WERI-Rb-1 (cell line): ENCODE measurements at regions not wholly inside any gene's neighbourhood (a gene's known extent, or its start where the extent isn't known, plus 50 kb on each side); places are given as distances from the start of the nearest gene placed in this dataset.

Experiments
- DNase-seq: peaks from one replicate; pipeline ENCODE4 v3.0.0-alpha.2; 2020
- H3K27ac ChIP-seq: fragments of 250-450 bp; sonication (Bioruptor Pico); 2 replicates; pipeline ENCODE4 v1.5.1; 2020; ENCODE audit warnings: mild to moderate bottlenecking, moderate library complexity
- H3K27me3 ChIP-seq: fragments of 250-450 bp; sonication (Bioruptor Pico); 2 replicates; pipeline ENCODE4 v1.5.1; 2021; ENCODE audit warnings: mild to moderate bottlenecking, low read depth, moderate library complexity; ENCODE audit not compliant: insufficient read depth, severe bottlenecking
- H3K36me3 ChIP-seq: fragments of 250-450 bp; sonication (Bioruptor Pico); 2 replicates; pipeline ENCODE4 v1.5.1; 2020; ENCODE audit warnings: mild to moderate bottlenecking, moderate library complexity
- H3K4me3 ChIP-seq: 2 replicates; pipeline ENCODE4 v1.5.1; 2011; ENCODE audit warnings: low read depth, mild to moderate bottlenecking, control low read depth, low read length
- H3K9me3 ChIP-seq: fragments of 250-450 bp; sonication (Bioruptor Pico); 2 replicates; pipeline ENCODE4 v1.5.1; 2021; ENCODE audit warnings: mild to moderate bottlenecking, moderate library complexity; ENCODE audit not compliant: severe bottlenecking
- CTCF ChIP-seq: IDR thresholded peaks from 2 replicates; pipeline ENCODE4 v1.5.1; 2011; ENCODE audit warnings: low read depth, mild to moderate bottlenecking, control low read depth, inconsistent platforms, low read length

- no peak for DNase-seq
- H3K27me3 ChIP-seq = no peaks in the 10 kb centered on the region
- no peaks in the 10 kb centered on the region for H3K9me3 ChIP-seq
- no peaks in the 10 kb centered on the region for H3K36me3 ChIP-seq
- TF ChIP-seq CTCF = no peak
- no peak overlapping the region for H3K4me3 ChIP-seq
- no peak overlapping the region for H3K27ac ChIP-seq
Observed at GRCh38 chr7:16991551-16991950, 109.8 kb upstream of the AGR3 start.

- Histone ChIP-seq H3K4me3 (no peak overlapping the region), H3K27ac (no peak overlapping the region), H3K9me3 (no peaks in the 10 kb centered on the region), H3K27me3 (no peaks in the 10 kb centered on the region), H3K36me3 (no peaks in the 10 kb centered on the region)
- no peak for DNase-seq
- no peak for TF ChIP-seq CTCF
Observed at GRCh38 chr7:16993543-16993942, 111.8 kb upstream of the AGR3 start.

GRCh38 chr7:16998481-16999051 lies 116.8 kb upstream of the AGR3 start:
- no peak for DNase-seq
- no peak for TF ChIP-seq CTCF
- no peaks in the 10 kb centered on the region for H3K27me3 ChIP-seq

GRCh38 chr7:16999541-17000267 lies 117.9 kb upstream of the AGR3 start:
- H3K36me3 ChIP-seq = no peaks in the 10 kb centered on the region
- H3K4me3 ChIP-seq = no peak overlapping the region
- no peak overlapping the region for H3K27ac ChIP-seq
- no peaks in the 10 kb centered on the region for H3K9me3 ChIP-seq
- no peak for DNase-seq
- no peak for TF ChIP-seq CTCF
- no peaks in the 10 kb centered on the region for H3K27me3 ChIP-seq

More at GRCh38 chr7:16998481-16999051, 116.8 kb upstream of the AGR3 start:
- Histone ChIP-seq H3K27ac (no peak overlapping the region), H3K9me3 (no peaks in the 10 kb centered on the region), H3K4me3 (no peak overlapping the region), H3K36me3 (no peaks in the 10 kb centered on the region)

GRCh38 chr7:17005271-17005670 lies 123.5 kb upstream of the AGR3 start:
- Histone ChIP-seq H3K27me3 (no peaks in the 10 kb centered on the region), H3K9me3 (no peaks in the 10 kb centered on the region), H3K36me3 (no peaks in the 10 kb centered on the region), H3K4me3 (no peak overlapping the region), H3K27ac (no peak overlapping the region)
- DNase-seq = no peak
- no peak for TF ChIP-seq CTCF
